Hepatocyte (in vitro differentiated cells): ENCODE measurements at regions not wholly inside any gene's neighbourhood (a gene's known extent, or its start where the extent isn't known, plus 50 kb on each side); places are given as distances from the start of the nearest gene placed in this dataset.

ENCODE experiments used
- EZH2 ChIP-seq: fragments of 200-600 bp; sonication (generic); IDR thresholded peaks from 2 replicates; pipeline ENCODE4 v1.6.1; 2016; ENCODE audit warnings: antibody characterized with exemption, mild to moderate bottlenecking, borderline replicate concordance
- EZH2phosphoT487 ChIP-seq: fragments of 200-600 bp; sonication (generic); IDR thresholded peaks from one replicate; pipeline ENCODE4 v1.6.1; 2018; ENCODE audit warnings: antibody characterized with exemption, mild to moderate bottlenecking, low read depth, moderate library complexity; ENCODE audit not compliant: unreplicated experiment, severe bottlenecking
- TF ChIP-seq, protein P1 (sequence below): fragments of 200-600 bp; sonication (generic); IDR thresholded peaks from 2 replicates; pipeline ENCODE4 v1.5.1; 2016; ENCODE audit warnings: antibody characterized with exemption, mild to moderate bottlenecking; ENCODE audit not compliant: poor library complexity

DNA sequence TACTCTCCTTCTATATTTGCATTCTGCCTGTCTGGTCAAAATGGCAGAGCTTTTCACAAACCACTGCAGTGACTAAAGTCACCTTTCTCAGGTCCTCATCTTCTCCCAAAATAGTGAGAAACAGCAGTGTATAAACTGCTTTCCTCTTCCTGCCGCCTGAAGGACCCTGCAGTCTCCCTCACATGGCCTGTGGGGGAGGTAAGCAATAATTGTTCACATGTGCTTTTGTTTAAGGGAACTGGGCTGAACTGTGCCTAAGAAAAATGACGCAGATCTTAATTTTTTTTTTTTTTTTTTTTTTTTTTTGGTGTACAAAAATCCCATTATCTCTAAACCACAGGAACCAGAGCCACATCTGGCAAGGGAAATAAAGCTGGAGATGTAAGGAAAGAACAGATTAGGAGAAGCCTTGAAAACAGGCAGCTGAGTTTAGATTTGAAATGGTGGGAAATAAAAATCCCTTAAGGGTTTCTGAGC, 131.7 kb upstream of the VLDLR start:
- TF ChIP-seq EZH2phosphoT487, result no peak
- TF ChIP-seq, protein P1, sequence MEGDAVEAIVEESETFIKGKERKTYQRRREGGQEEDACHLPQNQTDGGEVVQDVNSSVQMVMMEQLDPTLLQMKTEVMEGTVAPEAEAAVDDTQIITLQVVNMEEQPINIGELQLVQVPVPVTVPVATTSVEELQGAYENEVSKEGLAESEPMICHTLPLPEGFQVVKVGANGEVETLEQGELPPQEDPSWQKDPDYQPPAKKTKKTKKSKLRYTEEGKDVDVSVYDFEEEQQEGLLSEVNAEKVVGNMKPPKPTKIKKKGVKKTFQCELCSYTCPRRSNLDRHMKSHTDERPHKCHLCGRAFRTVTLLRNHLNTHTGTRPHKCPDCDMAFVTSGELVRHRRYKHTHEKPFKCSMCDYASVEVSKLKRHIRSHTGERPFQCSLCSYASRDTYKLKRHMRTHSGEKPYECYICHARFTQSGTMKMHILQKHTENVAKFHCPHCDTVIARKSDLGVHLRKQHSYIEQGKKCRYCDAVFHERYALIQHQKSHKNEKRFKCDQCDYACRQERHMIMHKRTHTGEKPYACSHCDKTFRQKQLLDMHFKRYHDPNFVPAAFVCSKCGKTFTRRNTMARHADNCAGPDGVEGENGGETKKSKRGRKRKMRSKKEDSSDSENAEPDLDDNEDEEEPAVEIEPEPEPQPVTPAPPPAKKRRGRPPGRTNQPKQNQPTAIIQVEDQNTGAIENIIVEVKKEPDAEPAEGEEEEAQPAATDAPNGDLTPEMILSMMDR, result no peak
- TF ChIP-seq EZH2, result no peak
